Neural cell (in vitro differentiated cells): ENCODE measurements at regions not wholly inside any gene's neighbourhood (a gene's known extent, or its start where the extent isn't known, plus 50 kb on each side); places are given as distances from the start of the nearest gene placed in this dataset.
A peak's percentile ranks its signal among the peaks of the same experiment; 100 is the strongest.

ENCODE experiments used
- H2AFZ ChIP-seq: fragments of 200-600, 300-800 bp; sonication (generic), shearing (Covaris generic); 2 replicates; pipeline ENCODE4 v1.6.0; 2014; ENCODE audit warnings: low read depth, mild to moderate bottlenecking, antibody characterized with exemption, low read length, moderate library complexity
- H3F3A ChIP-seq: fragments of 200-600 bp; shearing (Covaris generic); 2 replicates; pipeline ENCODE4 v1.6.1; 2016; ENCODE audit warnings: mild to moderate bottlenecking, moderate library complexity, mixed read lengths, antibody characterized with exemption, low read length; ENCODE audit not compliant: insufficient read depth, poor library complexity, severe bottlenecking
- H3K27ac ChIP-seq: fragments of 200-600, 300-800 bp; sonication (generic), shearing (Covaris generic); 2 replicates; pipeline ENCODE4 v1.5.1; 2014; ENCODE audit warnings: mild to moderate bottlenecking, low read length, moderate library complexity
- H3K27me3 ChIP-seq: fragments of 300-800, 200-600 bp; sonication (generic), shearing (Covaris generic); 2 replicates; pipeline ENCODE4 v1.6.0; 2014; ENCODE audit warnings: mild to moderate bottlenecking, low read depth, low read length, moderate library complexity; ENCODE audit not compliant: insufficient read depth
- H3K36me3 ChIP-seq: fragments of 300-800, 200-600 bp; sonication (generic), shearing (Covaris generic); 2 replicates; pipeline ENCODE4 v1.5.1; 2014; ENCODE audit warnings: mild to moderate bottlenecking, antibody characterized with exemption, low read length, moderate library complexity; ENCODE audit not compliant: insufficient read depth
- H3K4me2 ChIP-seq: fragments of 300-800, 200-600 bp; sonication (generic), shearing (Covaris generic); 2 replicates; pipeline ENCODE4 v1.6.0; 2014; ENCODE audit warnings: mild to moderate bottlenecking, low read length
- H3K4me3 ChIP-seq: fragments of 300-800, 200-600 bp; sonication (generic), shearing (Covaris generic); 2 replicates; pipeline ENCODE4 v1.5.1; 2014; ENCODE audit warnings: mild to moderate bottlenecking, low read length, moderate library complexity
- H3K79me2 ChIP-seq: fragments of 200-600 bp; shearing (Covaris generic); replicated peaks from 2 replicates; pipeline ENCODE4 v1.6.0; 2014; ENCODE audit warnings: mild to moderate bottlenecking, low read length, moderate library complexity; ENCODE audit not compliant: insufficient read depth
- H3K9ac ChIP-seq: fragments of 300-800, 200-600 bp; sonication (generic), shearing (Covaris generic); 2 replicates; pipeline ENCODE4 v1.6.1; 2016; ENCODE audit warnings: mild to moderate bottlenecking, low read length, mixed read lengths
- H3K9me2 ChIP-seq: fragments of 200-600 bp; shearing (Covaris generic); 2 replicates; pipeline ENCODE4 v1.6.1; 2016; ENCODE audit warnings: mild to moderate bottlenecking, low read length, mixed read lengths; ENCODE audit not compliant: insufficient read depth
- H3K9me3 ChIP-seq: fragments of 200-600, 300-800 bp; sonication (generic), shearing (Covaris generic); 2 replicates; pipeline ENCODE4 v1.6.1; 2016; ENCODE audit warnings: mild to moderate bottlenecking, mixed run types, low read length, moderate library complexity, mixed read lengths
- H4K20me1 ChIP-seq: fragments of 200-600 bp; shearing (Covaris generic); 2 replicates; pipeline ENCODE4 v1.6.1; 2016; ENCODE audit warnings: mild to moderate bottlenecking, mixed run types; ENCODE audit not compliant: insufficient read depth
- EP300 ChIP-seq: fragments of 450-650 bp; conservative IDR thresholded peaks from 2 replicates; pipeline ENCODE4 v1.6.1; 2014; ENCODE audit warnings: antibody characterized with exemption, mild to moderate bottlenecking, moderate library complexity; ENCODE audit not compliant: poor library complexity, severe bottlenecking
- EZH2 ChIP-seq: fragments of 200-600, 300-800 bp; shearing (Covaris generic), sonication (generic); IDR thresholded peaks from 2 replicates; pipeline ENCODE4 v1.6.1; 2014; ENCODE audit warnings: antibody characterized with exemption, low read length, borderline replicate concordance, mild to moderate bottlenecking; ENCODE audit not compliant: insufficient read depth, poor library complexity, severe bottlenecking
- MXI1 ChIP-seq: fragments of 450-650 bp; conservative IDR thresholded peaks from 2 replicates; pipeline ENCODE4 v1.6.1; 2014; ENCODE audit warnings: antibody characterized with exemption, mild to moderate bottlenecking; ENCODE audit not compliant: poor library complexity, severe bottlenecking
- POLR2AphosphoS5 ChIP-seq: IDR thresholded peaks from 2 replicates; pipeline ENCODE4 v1.6.1; 2012
- RAD21 ChIP-seq: fragments of 450-650 bp; conservative IDR thresholded peaks from 2 replicates; pipeline ENCODE4 v1.6.1; 2014; ENCODE audit warnings: antibody characterized with exemption, mild to moderate bottlenecking, moderate library complexity
- REST ChIP-seq: IDR thresholded peaks from 2 replicates; pipeline ENCODE4 v1.6.1; 2012; ENCODE audit warnings: borderline replicate concordance
- SMC3 ChIP-seq: fragments of 450-650 bp; conservative IDR thresholded peaks from 2 replicates; pipeline ENCODE4 v1.6.1; 2014; ENCODE audit warnings: antibody characterized with exemption, mild to moderate bottlenecking, moderate library complexity; ENCODE audit not compliant: poor library complexity
- TAF1 ChIP-seq: IDR thresholded peaks from 2 replicates; pipeline ENCODE4 v1.6.1; 2012; ENCODE audit warnings: low read depth
- TF ChIP-seq, protein P1 (sequence below): fragments of 450-650 bp; IDR thresholded peaks from 2 replicates; pipeline ENCODE4 v1.5.1; 2014; ENCODE audit warnings: antibody characterized with exemption, mild to moderate bottlenecking, moderate library complexity; ENCODE audit not compliant: poor library complexity, severe bottlenecking

DNA sequence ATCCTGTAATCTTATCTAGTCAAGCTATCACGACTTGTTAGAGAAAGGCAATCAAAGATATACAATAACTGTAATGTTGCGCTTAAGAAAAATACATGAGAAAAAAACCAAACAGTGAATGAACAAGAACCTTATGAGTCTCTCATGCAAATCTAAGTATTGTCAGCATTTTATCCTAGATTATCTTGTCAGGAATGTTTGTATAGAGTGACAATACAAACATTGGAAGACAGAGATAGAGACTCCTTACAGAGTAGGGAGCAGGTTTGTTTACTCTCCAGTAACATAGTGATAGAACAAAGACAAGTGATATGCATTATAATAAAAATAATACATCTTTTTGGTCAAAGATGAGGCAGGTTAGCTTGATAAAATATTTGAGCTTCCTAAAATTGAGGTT, 444.8 kb downstream of the SLITRK5 start:
- TF ChIP-seq, protein P1, sequence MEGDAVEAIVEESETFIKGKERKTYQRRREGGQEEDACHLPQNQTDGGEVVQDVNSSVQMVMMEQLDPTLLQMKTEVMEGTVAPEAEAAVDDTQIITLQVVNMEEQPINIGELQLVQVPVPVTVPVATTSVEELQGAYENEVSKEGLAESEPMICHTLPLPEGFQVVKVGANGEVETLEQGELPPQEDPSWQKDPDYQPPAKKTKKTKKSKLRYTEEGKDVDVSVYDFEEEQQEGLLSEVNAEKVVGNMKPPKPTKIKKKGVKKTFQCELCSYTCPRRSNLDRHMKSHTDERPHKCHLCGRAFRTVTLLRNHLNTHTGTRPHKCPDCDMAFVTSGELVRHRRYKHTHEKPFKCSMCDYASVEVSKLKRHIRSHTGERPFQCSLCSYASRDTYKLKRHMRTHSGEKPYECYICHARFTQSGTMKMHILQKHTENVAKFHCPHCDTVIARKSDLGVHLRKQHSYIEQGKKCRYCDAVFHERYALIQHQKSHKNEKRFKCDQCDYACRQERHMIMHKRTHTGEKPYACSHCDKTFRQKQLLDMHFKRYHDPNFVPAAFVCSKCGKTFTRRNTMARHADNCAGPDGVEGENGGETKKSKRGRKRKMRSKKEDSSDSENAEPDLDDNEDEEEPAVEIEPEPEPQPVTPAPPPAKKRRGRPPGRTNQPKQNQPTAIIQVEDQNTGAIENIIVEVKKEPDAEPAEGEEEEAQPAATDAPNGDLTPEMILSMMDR = no peak
- no peak for TF ChIP-seq EZH2
- TF ChIP-seq EP300 = peak; percentile 58
- TF ChIP-seq SMC3 = no peak
- TF ChIP-seq TAF1 = no peak
- TF ChIP-seq RAD21 = no peak
- no peak for TF ChIP-seq REST
- TF ChIP-seq POLR2AphosphoS5 = no peak

GRCh38 chr13:88118952-88119351, 447.8 kb downstream of the SLITRK5 start:
- TF ChIP-seq POLR2AphosphoS5 (no peak), REST (no peak), EZH2 (no peak), SMC3 (no peak), TAF1 (no peak), MXI1 (no peak), RAD21 (no peak), EP300 (no peak)
- TF ChIP-seq, protein P1 = no peak
- H4K20me1 ChIP-seq = no peaks in the 10 kb centered on the region
- H3F3A ChIP-seq = no peaks in the 10 kb centered on the region
- H2AFZ ChIP-seq = no peak overlapping the region
- H3K9me3 ChIP-seq = no peaks in the 10 kb centered on the region
- H3K36me3 ChIP-seq = no peaks in the 10 kb centered on the region
- H3K9ac ChIP-seq = no peak overlapping the region
- H3K27ac ChIP-seq = no peak overlapping the region
- no peak overlapping the region for H3K4me3 ChIP-seq
- no peaks in the 10 kb centered on the region for H3K79me2 ChIP-seq
- H3K4me2 ChIP-seq = no peak overlapping the region
- H3K27me3 ChIP-seq = no peaks in the 10 kb centered on the region
- no peaks in the 10 kb centered on the region for H3K9me2 ChIP-seq

More for the DNA sequence above, 444.8 kb downstream of the SLITRK5 start:
- Histone ChIP-seq H3K79me2 (no peaks in the 10 kb centered on the region), H4K20me1 (no peaks in the 10 kb centered on the region), H2AFZ (no peak overlapping the region), H3K36me3 (no peaks in the 10 kb centered on the region), H3K9ac (no peak overlapping the region), H3K27ac (no peak overlapping the region), H3K9me2 (no peaks in the 10 kb centered on the region), H3F3A (no peaks in the 10 kb centered on the region), H3K4me2 (no peak overlapping the region), H3K4me3 (no peak overlapping the region), H3K27me3 (no peaks in the 10 kb centered on the region), H3K9me3 (no peaks in the 10 kb centered on the region)
